GM21447 (cell line): ENCODE measurements at regions not wholly inside any gene's neighbourhood (a gene's known extent, or its start where the extent isn't known, plus 50 kb on each side); places are given as distances from the start of the nearest gene placed in this dataset.
"Not testable (repeated sequence)": the region's sequence is repeated elsewhere in the genome, so short reads cannot be mapped to it uniquely, and the experiment has no call there.

ENCODE experiments used
- ATAC-seq: cut with Tn5 transposase; IDR thresholded peaks from one replicate; pipeline ENCODE4 v1.9.1; 2021; ENCODE audit not compliant: unreplicated experiment

GRCh38 chr1:120465900-120466299 lies 51.1 kb downstream of the NBPF8 start:
- ATAC-seq, result not testable (repeated sequence)

- ATAC-seq, result not testable (repeated sequence)
These were observed 62.8 kb downstream of the NBPF8 start for GRCh38 chr1:120477663-120478062.

GRCh38 chr1:120478400-120478799 lies 63.6 kb downstream of the NBPF8 start:
- ATAC-seq, result not testable (repeated sequence)

- not testable (repeated sequence) for ATAC-seq
These were observed 72.7 kb downstream of the NBPF8 start for GRCh38 chr1:120487542-120487941.

- not testable (repeated sequence) for ATAC-seq
These were observed 74.4 kb downstream of the NBPF8 start for GRCh38 chr1:120489217-120489616.

- not testable (repeated sequence) for ATAC-seq
These were observed 82.3 kb downstream of the NBPF8 start for GRCh38 chr1:120497145-120497544.

GRCh38 chr1:120503284-120503683 lies 88.4 kb downstream of the NBPF8 start:
- ATAC-seq, result not testable (repeated sequence)

GRCh38 chr1:120506352-120506751 lies 91.5 kb downstream of the NBPF8 start:
- ATAC-seq, result not testable (repeated sequence)

- not testable (repeated sequence) for ATAC-seq
These were observed 93.5 kb downstream of the NBPF8 start for GRCh38 chr1:120508351-120508750.

- ATAC-seq, result not testable (repeated sequence)
These were observed 94.4 kb downstream of the NBPF8 start for GRCh38 chr1:120509258-120509657.

GRCh38 chr1:120513099-120513498 lies 98.3 kb downstream of the NBPF8 start:
- ATAC-seq, result not testable (repeated sequence)

GRCh38 chr1:120513531-120513930 lies 98.7 kb downstream of the NBPF8 start:
- not testable (repeated sequence) for ATAC-seq

- not testable (repeated sequence) for ATAC-seq
These were observed 104.4 kb downstream of the NBPF8 start for GRCh38 chr1:120519196-120519595.

- not testable (repeated sequence) for ATAC-seq
These were observed 109.6 kb downstream of the NBPF8 start for GRCh38 chr1:120524416-120524815.

- ATAC-seq, result not testable (repeated sequence)
These were observed 110.6 kb downstream of the NBPF8 start for GRCh38 chr1:120525386-120525785.

- not testable (repeated sequence) for ATAC-seq
These were observed 114.7 kb downstream of the NBPF8 start for GRCh38 chr1:120529475-120530089.

GRCh38 chr1:120531455-120531854 lies 116.6 kb downstream of the NBPF8 start:
- not testable (repeated sequence) for ATAC-seq

GRCh38 chr1:120534361-120535047 lies 119.7 kb downstream of the NBPF8 start:
- ATAC-seq, result peak; percentile 85

GRCh38 chr1:120535052-120535451 lies 120.2 kb downstream of the NBPF8 start:
- peak; percentile 71 for ATAC-seq

GRCh38 chr1:120541394-120541793 lies 126.6 kb downstream of the NBPF8 start:
- not testable (repeated sequence) for ATAC-seq

GRCh38 chr1:120542365-120542764 lies 127.5 kb downstream of the NBPF8 start:
- not testable (repeated sequence) for ATAC-seq

GRCh38 chr1:120542940-120543339 lies 128.1 kb downstream of the NBPF8 start:
- ATAC-seq, result not testable (repeated sequence)
